HG02884 (cell line): ENCODE measurements at regions not wholly inside any gene's neighbourhood (a gene's known extent, or its start where the extent isn't known, plus 50 kb on each side); places are given as distances from the start of the nearest gene placed in this dataset.
A peak's percentile ranks its signal among the peaks of the same experiment; 100 is the strongest.

Experiments used
- ATAC-seq: cut with Tn5 transposase; IDR thresholded peaks from one replicate; pipeline ENCODE4 v1.9.1; 2021; ENCODE audit warnings: mild to moderate bottlenecking, moderate library complexity; ENCODE audit not compliant: unreplicated experiment

DNA sequence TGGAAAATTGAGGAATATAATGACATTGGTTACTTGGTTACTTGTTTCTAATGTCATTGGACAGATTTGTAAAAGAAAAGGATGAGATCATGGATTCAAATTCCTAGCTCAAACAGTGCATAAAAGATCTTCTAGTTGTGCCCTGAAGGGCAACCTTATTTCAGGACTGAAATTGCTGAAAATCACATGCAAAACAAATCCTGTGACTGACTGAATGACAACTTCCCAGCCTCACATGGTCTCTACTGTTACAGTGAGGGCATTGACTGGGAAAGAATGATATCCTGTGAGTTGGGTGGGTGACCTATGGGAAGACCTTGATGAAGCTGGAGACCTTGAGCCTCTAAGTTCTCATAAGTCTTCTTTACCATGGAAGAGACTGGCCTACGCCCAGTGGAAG, 90.4 kb upstream of the HAAO start:
- no peak for ATAC-seq

DNA sequence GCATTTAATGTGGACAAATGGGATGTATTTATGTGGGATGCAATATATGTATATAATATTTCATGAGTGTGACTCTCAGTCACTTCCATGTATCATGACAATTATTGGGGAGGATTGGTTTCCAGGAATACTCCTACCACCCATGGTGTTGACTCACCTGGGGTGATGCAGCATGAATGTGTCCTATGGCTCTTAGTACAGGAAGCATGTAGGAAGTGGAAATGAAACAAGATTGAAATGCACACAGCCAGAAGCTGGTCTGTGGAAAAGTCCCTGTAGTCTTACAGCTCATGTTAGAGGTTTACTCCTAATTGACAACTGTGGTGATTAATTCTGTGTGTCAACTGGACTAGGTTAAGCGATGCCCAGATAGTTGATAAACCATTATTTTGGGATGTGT, 89.3 kb upstream of the HAAO start:
- no peak for ATAC-seq

DNA sequence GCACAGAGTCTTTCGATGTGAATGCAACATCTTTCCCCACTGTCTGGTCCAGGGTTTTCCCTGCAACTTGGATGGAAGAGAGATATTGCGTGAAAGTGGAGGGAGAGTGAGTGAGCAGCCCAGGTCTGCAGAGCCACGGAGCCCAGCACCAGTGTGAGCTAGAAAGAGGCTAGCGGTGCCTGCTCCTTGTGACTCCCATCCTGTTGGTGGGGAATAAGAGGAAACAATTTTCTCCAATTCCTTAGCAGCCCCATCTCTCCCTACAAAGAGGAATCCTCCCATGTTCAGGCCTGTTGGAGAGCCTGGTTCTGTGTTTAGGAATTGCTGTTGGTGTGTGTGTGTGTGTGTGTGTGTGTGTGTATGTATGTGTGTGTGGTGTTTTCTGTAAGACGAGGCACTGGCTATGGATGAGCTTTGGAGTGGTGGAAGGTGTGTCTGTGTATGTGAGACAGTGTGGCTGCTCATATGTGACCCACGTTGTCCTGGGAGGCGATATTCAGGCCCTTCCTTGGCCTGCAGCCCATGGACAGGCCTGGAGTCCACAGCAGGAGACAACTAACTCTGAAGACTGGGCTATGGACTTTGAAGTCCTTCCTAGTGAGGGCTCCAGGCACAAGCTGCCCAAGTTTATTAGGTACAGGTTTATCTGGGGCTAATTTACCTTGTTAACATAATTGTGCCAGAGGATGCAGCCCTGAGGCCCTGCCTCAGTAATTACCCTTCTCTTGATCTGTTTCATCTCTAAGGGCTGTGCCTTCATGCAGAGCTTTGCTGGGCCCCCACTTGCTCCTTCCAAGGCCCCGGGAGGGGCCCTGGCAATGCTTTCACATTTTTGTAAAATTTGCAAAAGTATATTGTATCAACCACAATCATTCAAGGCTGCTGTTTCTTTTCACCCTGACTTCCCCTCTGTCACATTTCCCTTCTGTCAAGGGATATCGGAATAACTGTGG, 88.6 kb upstream of the HAAO start:
- ATAC-seq, result no peak

DNA sequence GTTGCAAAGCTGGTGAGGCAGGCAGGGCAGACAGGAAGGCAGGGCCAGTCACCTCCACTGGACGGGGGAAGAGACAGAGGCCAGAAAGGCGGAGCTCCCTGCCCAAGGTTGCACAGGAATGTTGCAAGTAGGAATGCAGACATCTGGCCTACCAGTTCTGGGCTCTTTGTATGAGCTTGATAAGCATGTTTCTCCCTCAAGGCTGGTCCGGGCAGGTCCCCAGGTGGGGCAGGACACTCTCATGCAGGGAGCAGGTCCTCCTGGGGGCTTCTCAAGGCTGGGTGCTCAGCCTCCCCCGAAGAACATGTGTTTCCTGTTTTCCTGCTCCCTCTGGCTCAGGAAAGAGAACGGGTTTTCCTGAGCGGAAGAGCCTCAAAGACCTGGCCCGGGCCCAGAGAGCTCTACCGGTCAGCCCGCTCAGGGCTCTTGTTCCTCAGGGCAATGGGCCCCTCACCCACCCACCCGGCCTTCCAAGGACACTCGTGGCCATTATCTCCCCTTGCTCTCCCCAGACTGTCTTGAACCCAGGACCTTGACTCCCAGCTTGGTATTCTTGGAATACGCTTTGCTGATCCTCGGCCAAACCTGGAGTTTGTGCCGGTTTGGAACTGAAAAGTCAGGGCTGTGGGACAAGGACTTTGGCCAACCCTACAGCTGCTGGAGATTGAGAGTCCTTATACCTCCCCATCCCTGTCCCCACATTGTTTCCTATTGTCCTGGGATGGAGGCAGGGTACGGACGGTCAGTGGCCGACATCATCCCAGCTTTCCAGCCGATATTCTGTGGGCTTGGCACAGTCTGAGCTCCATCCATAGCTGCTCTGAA, 87.7 kb upstream of the HAAO start:
- no peak for ATAC-seq

DNA sequence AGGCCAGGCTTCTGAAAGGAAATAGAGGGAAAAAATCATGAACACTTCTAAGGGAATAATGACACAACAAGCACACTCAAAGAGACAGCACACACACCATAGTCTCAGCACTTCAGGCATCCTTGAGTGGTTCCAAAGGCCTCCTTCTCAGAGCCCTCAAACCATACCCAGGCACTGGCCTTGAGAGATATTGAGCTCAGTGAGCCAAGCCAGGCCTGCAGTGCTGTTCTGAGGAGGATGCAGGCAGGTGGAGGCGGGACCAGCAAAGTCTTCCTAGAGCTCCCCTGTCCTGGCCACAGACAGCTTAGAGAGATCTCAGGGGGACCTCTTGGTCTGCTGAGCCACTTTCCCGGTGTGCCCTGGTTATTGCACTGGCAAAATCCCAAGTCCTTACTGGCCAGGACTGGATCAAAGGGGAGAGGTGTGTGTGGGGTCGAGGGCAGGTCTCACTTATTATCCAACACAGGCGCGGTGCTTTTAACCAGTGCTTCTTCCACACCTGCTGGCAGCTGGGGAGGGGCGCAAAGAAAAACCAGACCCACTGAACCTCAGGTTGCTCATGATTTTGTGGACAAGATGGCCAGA, 86.8 kb upstream of the HAAO start:
- ATAC-seq, result no peak

DNA sequence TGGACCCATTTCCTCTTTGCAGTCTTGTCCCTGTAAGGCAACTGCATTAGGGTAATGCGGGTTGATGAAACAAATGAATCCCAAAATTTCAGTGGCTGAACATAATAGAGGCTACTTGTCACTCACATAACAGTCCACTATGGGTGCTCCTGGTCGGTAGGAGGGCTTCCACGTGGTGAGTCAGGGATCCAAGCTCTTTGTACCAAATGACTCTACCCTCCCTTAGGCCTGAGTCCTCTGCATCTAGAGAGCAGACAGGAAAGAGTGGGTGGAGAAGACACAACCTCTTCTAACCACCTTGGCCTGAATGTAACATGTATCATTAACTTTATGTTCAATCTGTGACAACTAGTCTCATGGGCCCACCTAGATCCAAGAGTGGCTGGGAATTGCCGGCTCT, 86.2 kb upstream of the HAAO start:
- peak; percentile 80 for ATAC-seq

DNA sequence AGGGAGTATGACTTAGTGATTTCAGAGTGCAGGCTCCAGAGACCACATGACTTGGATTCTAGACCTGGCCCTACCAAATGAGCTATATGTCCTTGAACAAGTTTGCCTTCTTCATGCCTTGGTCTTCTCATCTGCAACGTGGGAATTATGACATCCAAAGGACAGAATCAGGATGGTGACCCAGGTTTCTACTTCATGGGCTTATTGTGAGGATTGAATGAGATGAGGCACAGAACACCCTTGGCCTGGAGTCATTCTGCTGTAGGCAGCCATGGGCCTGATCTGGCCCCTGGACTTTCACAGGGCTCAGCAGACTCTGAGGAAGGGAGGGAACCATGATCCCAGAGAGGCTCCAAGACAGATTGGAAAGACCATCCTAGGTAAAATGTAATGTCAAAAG, 85.6 kb upstream of the HAAO start:
- ATAC-seq, result no peak

DNA sequence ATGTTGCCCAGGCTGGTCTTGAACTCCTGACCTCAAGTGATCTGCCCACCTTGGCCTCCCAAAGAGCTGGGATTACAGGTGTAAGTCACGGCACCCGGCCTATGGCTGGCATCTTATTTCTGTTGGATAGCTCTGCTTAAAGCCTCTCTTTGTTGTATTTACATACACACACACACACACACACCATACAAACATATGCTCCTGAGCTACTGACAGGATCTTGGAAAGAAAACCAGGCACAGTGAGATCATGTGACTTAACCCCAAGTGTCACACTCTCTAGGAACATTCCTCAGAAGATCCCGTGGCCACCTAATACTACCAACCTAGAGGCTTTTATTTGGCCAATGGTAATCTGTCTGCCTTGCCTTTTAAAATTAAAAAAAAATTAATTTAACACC, 85.1 kb upstream of the HAAO start:
- ATAC-seq, result no peak

DNA sequence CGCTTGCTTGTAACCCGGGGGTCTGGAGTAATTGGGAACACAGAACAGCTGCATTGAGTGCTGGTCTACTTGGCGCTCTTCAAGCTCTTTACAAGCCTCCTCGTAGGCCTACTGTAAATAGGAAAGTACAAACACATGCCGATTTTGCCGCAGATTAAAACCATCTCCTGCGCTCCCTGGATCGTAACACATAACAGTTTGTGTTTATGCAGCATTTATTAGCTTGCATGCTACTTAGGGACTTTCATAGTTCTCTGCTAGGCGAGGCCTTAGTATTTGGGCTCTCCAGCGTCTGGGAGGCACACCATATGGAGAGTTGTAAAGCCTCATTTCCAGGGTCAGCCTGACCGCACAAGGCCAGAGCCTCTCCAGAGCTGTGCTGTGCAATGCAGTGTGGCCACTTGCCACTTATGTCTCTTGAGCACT, 84.0 kb upstream of the HAAO start:
- no peak for ATAC-seq

DNA sequence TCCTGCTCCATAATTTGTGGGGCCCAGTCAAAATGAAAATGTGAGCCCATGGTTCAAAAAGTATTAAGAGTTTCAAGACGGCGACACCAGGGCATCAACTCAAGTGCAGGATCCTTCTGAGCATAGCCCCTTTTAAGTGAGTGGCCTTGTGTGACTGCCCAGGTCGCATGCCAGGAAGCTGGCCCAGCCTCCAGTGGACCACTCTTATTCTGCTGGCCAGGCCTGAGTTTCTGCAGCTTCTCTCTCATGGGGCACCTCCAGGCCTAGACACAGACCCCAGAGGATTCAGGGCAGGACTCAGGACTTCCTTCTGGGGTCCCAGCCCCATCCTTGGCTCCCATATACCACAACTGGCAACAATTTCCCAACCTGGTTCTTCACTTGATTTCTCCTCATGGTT, 83.5 kb upstream of the HAAO start:
- no peak for ATAC-seq

DNA sequence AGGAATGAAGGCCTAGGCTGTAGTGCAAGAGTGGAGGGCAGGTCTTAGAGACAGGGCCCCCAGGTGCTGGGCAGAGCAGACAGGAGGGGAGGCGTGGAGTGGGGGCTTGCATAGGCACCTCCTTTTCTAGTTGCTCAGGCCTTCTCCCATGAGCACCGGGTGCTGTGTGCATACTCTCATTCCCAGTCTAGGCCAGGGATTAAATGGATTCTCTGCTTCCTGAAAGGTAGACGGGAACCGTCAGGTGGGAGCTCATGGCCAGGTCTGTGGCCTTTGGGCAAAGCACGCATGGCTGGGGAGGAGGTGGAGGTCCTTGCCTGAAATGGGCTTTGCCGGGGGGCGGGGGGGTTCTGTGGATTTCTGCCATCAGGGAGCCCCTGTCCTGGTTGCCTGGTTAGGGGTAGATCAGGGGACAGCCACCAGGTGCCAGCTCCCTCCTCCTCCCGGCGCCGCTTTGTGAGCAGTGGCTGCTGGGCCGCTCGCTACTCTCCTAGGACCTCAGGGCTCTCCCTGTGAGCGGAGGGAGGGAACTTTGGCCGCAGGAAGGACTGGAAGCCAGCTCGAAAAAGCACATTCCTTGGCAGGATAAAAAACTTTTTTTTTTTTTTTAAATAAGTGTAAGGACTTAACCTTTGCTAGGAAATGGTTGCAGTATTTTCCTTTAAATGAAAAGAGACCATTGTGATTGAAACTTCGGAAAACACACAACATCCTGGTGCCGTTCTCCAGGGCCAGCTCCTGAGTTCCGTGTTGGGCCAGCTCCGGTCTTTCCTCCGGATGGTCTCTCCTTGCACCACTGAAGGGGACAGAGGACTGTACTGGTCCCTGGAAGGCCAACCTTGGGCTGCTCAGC, 82.8 kb upstream of the HAAO start:
- ATAC-seq, result no peak

DNA sequence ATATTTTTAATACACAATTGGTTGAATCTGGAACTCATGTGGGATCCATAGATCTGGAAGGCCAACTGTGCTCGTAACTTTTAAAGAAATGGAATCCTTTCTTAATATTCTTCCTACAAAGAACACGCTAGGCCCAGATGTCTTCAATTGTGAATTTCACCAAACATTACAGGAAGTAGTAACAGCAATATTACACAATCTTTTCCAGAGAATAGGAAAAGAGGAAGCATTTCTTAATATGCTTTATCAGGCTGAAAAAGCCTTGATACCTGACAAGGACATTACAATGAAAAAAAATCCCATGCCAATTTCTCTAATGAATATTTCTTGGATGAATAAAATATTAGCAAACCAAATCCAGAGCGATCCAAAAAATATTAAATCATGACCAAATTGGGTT, 80.3 kb upstream of the HAAO start:
- no peak for ATAC-seq

DNA sequence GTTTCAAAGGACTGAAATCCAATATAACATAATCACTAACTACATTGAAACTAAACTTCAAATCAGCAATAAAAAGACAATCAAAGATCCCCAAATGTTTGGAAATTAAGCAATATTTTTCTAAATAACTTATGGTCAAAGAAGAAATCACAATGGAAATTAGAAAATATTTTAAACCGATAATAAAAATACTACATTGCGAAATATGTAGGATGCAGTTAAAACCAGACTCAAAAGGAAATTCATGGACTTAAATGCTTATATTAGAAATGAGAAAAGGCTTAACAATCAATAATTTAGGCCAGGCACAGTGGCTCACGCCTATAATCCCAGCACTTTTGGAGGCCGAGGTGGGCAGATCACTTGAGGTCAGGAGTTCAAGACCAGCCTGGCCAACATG, 79.0 kb upstream of the HAAO start:
- no peak for ATAC-seq

DNA sequence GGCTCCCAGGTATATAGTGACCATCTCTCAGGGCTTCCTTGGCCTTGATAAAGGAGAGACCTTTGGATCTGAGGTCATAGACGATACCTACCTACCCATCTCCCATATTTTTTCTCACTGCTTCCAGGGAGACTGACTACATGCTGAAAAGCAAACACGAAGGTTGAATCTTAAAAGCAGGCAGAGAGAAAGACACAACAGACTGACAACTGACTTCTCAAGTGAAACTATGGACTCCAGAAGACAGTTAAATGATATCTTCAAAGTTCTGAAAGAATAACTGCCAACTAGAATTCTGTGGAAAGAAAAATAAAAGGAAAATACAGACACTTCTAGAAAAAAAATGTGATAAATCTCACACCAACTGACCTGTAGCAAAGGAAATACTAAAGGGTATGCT, 76.5 kb upstream of the HAAO start:
- ATAC-seq, result no peak

DNA sequence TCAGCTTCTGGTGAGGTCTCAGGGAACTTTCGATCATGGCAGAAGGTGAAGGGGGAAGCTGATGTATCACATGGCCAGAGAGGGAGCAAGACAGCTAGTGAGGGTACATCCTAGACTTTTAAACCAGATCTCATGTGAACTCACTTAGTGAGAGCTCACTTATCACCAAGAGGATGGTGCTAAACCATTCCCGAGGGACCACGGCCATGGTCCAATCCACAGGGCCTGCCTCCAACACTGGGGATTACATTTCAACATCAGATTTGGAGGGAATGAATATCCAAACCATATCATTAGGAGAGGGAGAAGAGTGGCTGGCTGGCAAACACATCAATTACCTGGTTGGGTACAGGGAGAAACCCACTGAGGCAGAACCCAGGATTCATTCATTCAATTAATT, 75.7 kb upstream of the HAAO start:
- ATAC-seq, result no peak

DNA sequence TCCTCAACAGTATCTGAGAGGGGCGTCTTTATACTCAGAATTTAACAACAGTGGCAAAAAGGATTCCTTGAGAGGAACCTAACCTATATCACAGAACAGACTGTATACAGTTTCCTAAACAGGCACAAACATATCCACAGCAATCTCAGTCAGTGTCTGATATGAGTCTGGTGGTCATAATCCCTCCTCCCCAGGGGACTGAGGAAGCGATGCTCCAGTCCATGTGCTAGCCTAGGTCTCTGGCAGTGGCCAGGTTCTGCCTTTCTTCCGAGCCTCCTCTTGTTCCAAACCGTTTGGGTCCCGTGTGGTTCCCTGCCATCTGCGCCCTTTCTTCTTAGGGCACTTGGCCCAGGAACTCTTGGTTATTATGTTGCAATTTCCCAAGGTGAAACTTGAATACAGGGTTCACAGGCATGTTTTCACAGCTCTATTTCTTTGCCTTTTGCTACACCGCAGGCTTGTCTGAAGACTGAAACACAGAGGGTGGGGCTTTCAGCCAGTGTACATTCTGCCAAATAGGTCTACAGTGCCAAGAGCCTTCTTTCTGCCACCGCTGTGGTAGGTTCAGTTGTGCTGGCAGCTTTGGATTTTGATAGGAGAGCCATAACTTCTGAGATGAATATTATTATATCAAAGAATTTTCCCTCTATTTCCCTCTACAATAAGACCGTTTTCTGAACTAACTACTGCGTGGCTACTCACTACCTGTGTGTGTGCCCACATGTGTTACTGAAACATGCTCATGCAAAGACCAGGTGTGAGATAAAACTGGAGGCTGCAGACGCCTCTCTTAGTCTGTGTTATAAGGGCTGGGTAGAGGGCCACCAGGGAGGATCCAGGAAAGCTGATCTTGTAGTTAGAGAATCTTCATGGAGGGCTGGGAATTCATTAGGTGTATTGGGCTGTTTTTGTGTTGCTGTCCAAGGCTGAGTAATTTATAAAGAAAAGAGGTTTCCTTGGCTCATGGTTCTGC, 75.0 kb upstream of the HAAO start:
- ATAC-seq, result no peak

DNA sequence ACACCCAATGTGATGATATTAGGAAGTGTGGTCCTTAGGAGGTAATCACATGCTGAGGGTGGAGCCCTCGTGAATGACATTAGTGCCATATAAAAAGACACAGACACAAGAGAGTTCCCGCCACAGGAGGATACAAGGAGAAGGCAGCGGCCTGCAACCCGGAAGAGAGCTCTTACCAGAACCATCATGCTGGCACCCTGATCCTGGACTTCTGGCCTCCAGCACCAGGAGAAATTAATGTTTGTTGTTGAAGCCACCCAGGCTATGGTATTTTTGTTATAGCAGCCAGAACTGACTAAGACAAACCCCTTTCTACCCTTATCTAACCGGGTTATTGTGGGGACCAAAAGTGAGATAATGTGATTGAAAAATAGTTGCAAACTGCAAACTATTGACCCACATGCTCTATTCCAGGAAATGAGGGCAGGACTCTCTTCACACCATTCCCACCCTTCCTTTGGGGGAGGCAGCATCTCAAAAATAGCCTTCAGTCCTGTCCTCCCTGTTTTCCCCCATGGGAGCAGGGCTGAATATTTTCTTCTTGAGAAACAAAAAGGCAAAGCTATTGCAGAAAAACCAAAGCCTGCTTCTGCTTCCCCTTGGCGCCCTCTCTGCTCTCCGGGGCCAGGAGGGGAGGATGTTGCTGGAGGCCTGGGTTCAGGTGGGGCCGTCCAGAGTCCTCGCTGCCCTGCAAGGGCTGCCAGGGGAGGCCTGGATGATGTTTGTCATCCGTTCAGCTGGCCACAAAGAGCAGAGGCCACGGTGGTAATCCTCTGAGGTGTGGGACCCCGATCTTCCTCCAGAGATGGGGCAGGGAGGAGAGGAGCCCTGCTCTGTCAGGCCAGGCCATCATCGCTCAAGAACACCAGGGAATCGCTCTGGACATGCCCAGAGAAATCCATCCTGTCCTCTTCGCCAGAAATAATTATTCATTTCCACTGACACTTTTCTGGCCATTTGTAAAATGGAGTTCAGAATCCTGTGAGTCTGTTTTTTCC, 73.8 kb upstream of the HAAO start:
- ATAC-seq, result no peak

DNA sequence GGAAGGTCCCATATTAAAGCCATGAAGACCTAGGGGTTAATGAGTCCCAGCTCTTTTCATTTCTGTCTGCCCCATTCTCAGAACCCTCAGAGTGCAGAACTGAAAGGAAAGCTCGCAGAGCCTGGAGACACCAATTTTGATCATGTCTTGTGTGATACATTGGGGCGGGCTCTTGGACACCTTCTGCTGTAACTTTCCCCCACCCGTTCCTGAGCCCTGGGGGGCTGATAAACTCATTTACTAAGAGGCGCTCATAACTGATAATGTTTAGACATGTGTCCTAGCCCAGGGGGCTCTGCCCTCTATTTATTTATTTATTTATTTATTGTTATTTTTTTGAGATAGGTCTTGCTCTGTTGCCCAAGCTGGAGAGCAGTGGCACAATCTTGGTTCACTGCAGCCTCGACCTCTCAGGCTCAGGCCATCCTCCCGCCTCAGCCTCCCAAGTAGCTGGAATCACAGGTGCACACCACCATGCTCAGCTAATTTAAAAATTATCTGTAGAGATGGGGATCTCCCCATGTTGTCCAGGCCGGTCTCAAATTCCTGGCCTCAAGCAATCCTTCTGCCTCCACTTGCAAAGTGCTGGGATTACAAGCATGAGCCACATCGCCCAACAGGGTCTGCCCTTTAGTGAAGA, 72.4 kb upstream of the HAAO start:
- ATAC-seq, result no peak
